Retinal pigment epithelial cell (primary cell): ENCODE measurements at regions not wholly inside any gene's neighbourhood (a gene's known extent, or its start where the extent isn't known, plus 50 kb on each side); places are given as distances from the start of the nearest gene placed in this dataset.

Experiments
- DNase-seq: peaks from one replicate; pipeline ENCODE4 v3.0.0-alpha.2; 2010; ENCODE audit warnings: low read depth
- H3K4me3 ChIP-seq: 2 replicates; pipeline ENCODE4 v1.5.1; 2011; ENCODE audit warnings: mild to moderate bottlenecking, low read length, control low read depth, moderate library complexity
- CTCF ChIP-seq: conservative IDR thresholded peaks from 2 replicates; pipeline ENCODE4 v1.5.1; 2011; ENCODE audit warnings: low read depth, low read length, control low read depth, inconsistent platforms

GRCh38 chr2:157990173-157990572 lies 111.5 kb upstream of the UPP2 start:
- no peak for TF ChIP-seq CTCF
- H3K4me3 ChIP-seq: no peak overlapping the region
- no peak for DNase-seq

- H3K4me3 ChIP-seq: no peak overlapping the region
- TF ChIP-seq CTCF: no peak
- no peak for DNase-seq
Observed at GRCh38 chr2:157989227-157989626, 112.4 kb upstream of the UPP2 start.

GRCh38 chr2:157986761-157987160 lies 110.6 kb upstream of the ACVR1 start:
- DNase-seq: no peak
- no peak for TF ChIP-seq CTCF
- no peak overlapping the region for H3K4me3 ChIP-seq

- no peak overlapping the region for H3K4me3 ChIP-seq
- DNase-seq: no peak
- no peak for TF ChIP-seq CTCF
Observed at GRCh38 chr2:157984866-157985265, 108.7 kb upstream of the ACVR1 start.

GRCh38 chr2:157980020-157980419 lies 103.9 kb upstream of the ACVR1 start:
- no peak for DNase-seq
- no peak for TF ChIP-seq CTCF
- H3K4me3 ChIP-seq: no peak overlapping the region

- DNase-seq: peak; percentile 4
- no peak for TF ChIP-seq CTCF
- no peak overlapping the region for H3K4me3 ChIP-seq
Observed at GRCh38 chr2:157971702-157972101, 95.6 kb upstream of the ACVR1 start.

GRCh38 chr2:157967856-157968255 lies 91.7 kb upstream of the ACVR1 start:
- DNase-seq: no peak
- no peak overlapping the region for H3K4me3 ChIP-seq

More at GRCh38 chr2:157967856-157968255, 91.7 kb upstream of the ACVR1 start:
- TF ChIP-seq CTCF: no peak
